Neural cell (in vitro differentiated cells): ENCODE measurements at regions not wholly inside any gene's neighbourhood (a gene's known extent, or its start where the extent isn't known, plus 50 kb on each side); places are given as distances from the start of the nearest gene placed in this dataset.

ENCODE experiments used
- H2AFZ ChIP-seq: fragments of 200-600, 300-800 bp; sonication (generic), shearing (Covaris generic); 2 replicates; pipeline ENCODE4 v1.6.0; 2014; ENCODE audit warnings: low read depth, mild to moderate bottlenecking, antibody characterized with exemption, low read length, moderate library complexity
- H3F3A ChIP-seq: fragments of 200-600 bp; shearing (Covaris generic); 2 replicates; pipeline ENCODE4 v1.6.1; 2016; ENCODE audit warnings: mild to moderate bottlenecking, moderate library complexity, mixed read lengths, antibody characterized with exemption, low read length; ENCODE audit not compliant: insufficient read depth, poor library complexity, severe bottlenecking
- H3K27ac ChIP-seq: fragments of 200-600, 300-800 bp; sonication (generic), shearing (Covaris generic); 2 replicates; pipeline ENCODE4 v1.5.1; 2014; ENCODE audit warnings: mild to moderate bottlenecking, low read length, moderate library complexity
- H3K27me3 ChIP-seq: fragments of 300-800, 200-600 bp; sonication (generic), shearing (Covaris generic); 2 replicates; pipeline ENCODE4 v1.6.0; 2014; ENCODE audit warnings: mild to moderate bottlenecking, low read depth, low read length, moderate library complexity; ENCODE audit not compliant: insufficient read depth
- H3K36me3 ChIP-seq: fragments of 300-800, 200-600 bp; sonication (generic), shearing (Covaris generic); 2 replicates; pipeline ENCODE4 v1.5.1; 2014; ENCODE audit warnings: mild to moderate bottlenecking, antibody characterized with exemption, low read length, moderate library complexity; ENCODE audit not compliant: insufficient read depth
- H3K4me2 ChIP-seq: fragments of 300-800, 200-600 bp; sonication (generic), shearing (Covaris generic); 2 replicates; pipeline ENCODE4 v1.6.0; 2014; ENCODE audit warnings: mild to moderate bottlenecking, low read length
- H3K4me3 ChIP-seq: fragments of 300-800, 200-600 bp; sonication (generic), shearing (Covaris generic); 2 replicates; pipeline ENCODE4 v1.5.1; 2014; ENCODE audit warnings: mild to moderate bottlenecking, low read length, moderate library complexity
- H3K79me2 ChIP-seq: fragments of 200-600 bp; shearing (Covaris generic); replicated peaks from 2 replicates; pipeline ENCODE4 v1.6.0; 2014; ENCODE audit warnings: mild to moderate bottlenecking, low read length, moderate library complexity; ENCODE audit not compliant: insufficient read depth
- H3K9ac ChIP-seq: fragments of 300-800, 200-600 bp; sonication (generic), shearing (Covaris generic); 2 replicates; pipeline ENCODE4 v1.6.1; 2016; ENCODE audit warnings: mild to moderate bottlenecking, low read length, mixed read lengths
- H3K9me2 ChIP-seq: fragments of 200-600 bp; shearing (Covaris generic); 2 replicates; pipeline ENCODE4 v1.6.1; 2016; ENCODE audit warnings: mild to moderate bottlenecking, low read length, mixed read lengths; ENCODE audit not compliant: insufficient read depth
- H3K9me3 ChIP-seq: fragments of 200-600, 300-800 bp; sonication (generic), shearing (Covaris generic); 2 replicates; pipeline ENCODE4 v1.6.1; 2016; ENCODE audit warnings: mild to moderate bottlenecking, mixed run types, low read length, moderate library complexity, mixed read lengths
- H4K20me1 ChIP-seq: fragments of 200-600 bp; shearing (Covaris generic); 2 replicates; pipeline ENCODE4 v1.6.1; 2016; ENCODE audit warnings: mild to moderate bottlenecking, mixed run types; ENCODE audit not compliant: insufficient read depth
- CTCF ChIP-seq: fragments of 450-650 bp; IDR thresholded peaks from 2 replicates; pipeline ENCODE4 v1.5.1; 2014; ENCODE audit warnings: antibody characterized with exemption, mild to moderate bottlenecking, moderate library complexity; ENCODE audit not compliant: poor library complexity, severe bottlenecking
- EP300 ChIP-seq: fragments of 450-650 bp; conservative IDR thresholded peaks from 2 replicates; pipeline ENCODE4 v1.6.1; 2014; ENCODE audit warnings: antibody characterized with exemption, mild to moderate bottlenecking, moderate library complexity; ENCODE audit not compliant: poor library complexity, severe bottlenecking
- EZH2 ChIP-seq: fragments of 200-600, 300-800 bp; shearing (Covaris generic), sonication (generic); IDR thresholded peaks from 2 replicates; pipeline ENCODE4 v1.6.1; 2014; ENCODE audit warnings: antibody characterized with exemption, low read length, borderline replicate concordance, mild to moderate bottlenecking; ENCODE audit not compliant: insufficient read depth, poor library complexity, severe bottlenecking
- MXI1 ChIP-seq: fragments of 450-650 bp; conservative IDR thresholded peaks from 2 replicates; pipeline ENCODE4 v1.6.1; 2014; ENCODE audit warnings: antibody characterized with exemption, mild to moderate bottlenecking; ENCODE audit not compliant: poor library complexity, severe bottlenecking
- POLR2AphosphoS5 ChIP-seq: IDR thresholded peaks from 2 replicates; pipeline ENCODE4 v1.6.1; 2012
- RAD21 ChIP-seq: fragments of 450-650 bp; conservative IDR thresholded peaks from 2 replicates; pipeline ENCODE4 v1.6.1; 2014; ENCODE audit warnings: antibody characterized with exemption, mild to moderate bottlenecking, moderate library complexity
- REST ChIP-seq: IDR thresholded peaks from 2 replicates; pipeline ENCODE4 v1.6.1; 2012; ENCODE audit warnings: borderline replicate concordance
- SMC3 ChIP-seq: fragments of 450-650 bp; conservative IDR thresholded peaks from 2 replicates; pipeline ENCODE4 v1.6.1; 2014; ENCODE audit warnings: antibody characterized with exemption, mild to moderate bottlenecking, moderate library complexity; ENCODE audit not compliant: poor library complexity
- TAF1 ChIP-seq: IDR thresholded peaks from 2 replicates; pipeline ENCODE4 v1.6.1; 2012; ENCODE audit warnings: low read depth

GRCh38 chr13:109974354-109974753 is 188.0 kb upstream of the IRS2 start:
- TF ChIP-seq CTCF (no peak), POLR2AphosphoS5 (no peak), REST (no peak), EZH2 (no peak), TAF1 (no peak), SMC3 (no peak), EP300 (no peak), MXI1 (no peak), RAD21 (no peak)
- no peaks in the 10 kb centered on the region for H4K20me1 ChIP-seq
- H3K9me2 ChIP-seq: no peaks in the 10 kb centered on the region
- H2AFZ ChIP-seq: no peak overlapping the region
- H3K79me2 ChIP-seq: no peaks in the 10 kb centered on the region
- H3K27me3 ChIP-seq: no peaks in the 10 kb centered on the region
- H3K4me2 ChIP-seq: no peak overlapping the region
- H3K4me3 ChIP-seq: no peak overlapping the region
- H3F3A ChIP-seq: no peaks in the 10 kb centered on the region
- no peak overlapping the region for H3K27ac ChIP-seq
- no peaks in the 10 kb centered on the region for H3K36me3 ChIP-seq
- no peak overlapping the region for H3K9ac ChIP-seq
- H3K9me3 ChIP-seq: no peaks in the 10 kb centered on the region

GRCh38 chr13:109973279-109973678 is 186.9 kb upstream of the IRS2 start:
- TF ChIP-seq EP300 (no peak), RAD21 (no peak), REST (no peak), SMC3 (no peak), CTCF (no peak), TAF1 (no peak), MXI1 (no peak), POLR2AphosphoS5 (no peak), EZH2 (no peak)
- no peak overlapping the region for H3K4me3 ChIP-seq
- no peak overlapping the region for H3K9ac ChIP-seq
- no peaks in the 10 kb centered on the region for H3K27me3 ChIP-seq
- H3K9me2 ChIP-seq: no peaks in the 10 kb centered on the region
- H3K79me2 ChIP-seq: no peaks in the 10 kb centered on the region
- no peaks in the 10 kb centered on the region for H3F3A ChIP-seq
- H3K36me3 ChIP-seq: no peaks in the 10 kb centered on the region
- H2AFZ ChIP-seq: no peak overlapping the region
- H3K27ac ChIP-seq: no peak overlapping the region
- no peak overlapping the region for H3K4me2 ChIP-seq
- H3K9me3 ChIP-seq: no peaks in the 10 kb centered on the region
- no peaks in the 10 kb centered on the region for H4K20me1 ChIP-seq
